ENCODE measurements at regions not wholly inside any gene's neighbourhood (a gene's known extent, or its start where the extent isn't known, plus 50 kb on each side); places are given as distances from the start of the nearest gene placed in this dataset.

- no peak for DNase-seq (ENCODE audit: low spot score)
Observed at GRCh38 chrX:13266641-13267345, 53.1 kb downstream of the ATXN3L start.

GRCh38 chrX:13265549-13266132 is 54.2 kb downstream of the ATXN3L start:
- no peak for DNase-seq (ENCODE audit: low spot score)

GRCh38 chrX:13265111-13265510 is 54.7 kb downstream of the ATXN3L start:
- no peak for DNase-seq (ENCODE audit: low spot score)

GRCh38 chrX:13263560-13264251 is 56.1 kb downstream of the ATXN3L start:
- DNase-seq (ENCODE audit: low spot score): no peak

DNA sequence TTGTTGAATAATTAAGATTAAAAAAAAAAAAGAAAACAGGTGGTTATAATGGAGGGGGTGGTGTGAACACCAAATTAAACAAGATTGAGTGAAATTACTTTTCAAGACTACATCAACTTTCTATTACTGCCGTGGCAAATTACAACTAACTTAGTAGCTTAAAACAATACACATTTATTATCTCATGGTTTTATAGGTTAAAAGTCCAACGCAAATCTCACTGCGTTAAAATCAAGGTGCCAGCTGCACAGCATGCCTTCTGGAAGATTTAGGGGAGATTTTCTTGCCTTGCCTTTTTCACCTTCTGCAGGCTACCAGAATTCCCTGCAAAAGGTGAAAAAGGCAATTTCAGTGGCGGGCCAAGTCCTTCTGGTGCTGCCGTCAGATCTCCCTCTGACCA is 58.5 kb downstream of the ATXN3L start:
- no peak for DNase-seq (ENCODE audit: low spot score)

DNA sequence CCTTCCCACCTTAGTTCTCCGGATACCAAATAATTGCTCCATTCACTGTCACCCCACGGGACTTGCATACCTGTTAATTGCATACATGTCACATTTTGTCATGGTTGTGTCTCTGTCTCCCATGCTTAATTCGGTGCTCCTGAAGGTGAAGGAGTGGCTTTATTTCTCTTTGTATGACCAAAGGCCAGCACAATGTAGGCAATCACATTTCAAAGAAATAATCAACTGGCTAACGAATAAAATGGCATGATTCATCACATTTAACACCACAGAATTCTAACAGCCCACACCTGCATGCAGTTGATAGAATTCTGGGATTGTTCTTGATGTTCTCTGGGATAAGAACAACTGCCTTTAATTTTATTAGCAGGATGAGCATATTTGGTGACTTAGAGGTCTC is 59.3 kb downstream of the ATXN3L start:
- DNase-seq (ENCODE audit: low spot score): no peak

- no peak for DNase-seq (ENCODE audit: low spot score)
Observed at GRCh38 chrX:13258725-13259124, 61.1 kb downstream of the ATXN3L start.

DNA sequence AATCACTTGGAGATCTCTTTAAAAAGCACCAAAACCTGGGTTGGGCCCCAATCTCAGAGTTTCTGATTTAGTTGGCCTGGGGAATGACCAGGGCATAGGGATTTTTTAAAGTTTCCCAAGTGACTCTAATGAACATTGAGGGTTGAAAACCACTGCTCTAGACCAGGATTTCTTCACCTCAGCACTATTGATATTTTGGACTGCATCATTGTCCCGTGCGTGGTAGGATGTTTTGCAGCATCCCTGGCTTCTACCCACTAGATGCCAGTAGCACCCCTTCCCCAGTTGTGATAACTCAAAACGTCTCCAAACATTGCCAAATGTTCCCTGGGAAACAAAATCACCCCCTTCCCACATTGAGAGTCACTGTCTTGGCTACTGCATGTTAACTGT is 61.8 kb downstream of the ATXN3L start:
- no peak for DNase-seq (ENCODE audit: low spot score)

GRCh38 chrX:13257223-13258051 is 62.4 kb downstream of the ATXN3L start:
- peak; percentile 21 for DNase-seq (ENCODE audit: low spot score)

- DNase-seq (ENCODE audit: low spot score): peak; percentile 22
Observed at GRCh38 chrX:13256603-13257002, 63.2 kb downstream of the ATXN3L start.

DNA sequence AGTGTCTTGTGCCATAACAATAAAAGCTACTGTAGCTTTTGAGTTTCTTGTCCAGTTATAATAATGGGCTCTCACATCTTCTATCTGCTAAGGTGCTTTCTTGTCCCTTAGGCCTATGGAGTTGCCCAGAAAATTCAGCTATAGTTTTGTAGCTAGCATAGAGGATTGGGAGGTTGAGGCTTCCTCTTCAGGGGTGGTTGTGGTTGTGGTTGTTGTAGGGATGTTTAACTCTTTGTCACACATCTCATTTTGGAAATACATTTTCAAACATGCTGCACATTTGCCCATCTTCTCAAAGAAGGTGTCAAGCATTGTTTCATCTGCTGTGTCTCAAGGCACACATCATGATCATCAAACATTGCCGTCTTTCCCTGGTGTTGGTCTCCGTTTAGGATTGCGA is 65.0 kb downstream of the ATXN3L start:
- no peak for DNase-seq (ENCODE audit: low spot score)

GRCh38 chrX:13254076-13254785 is 65.6 kb downstream of the ATXN3L start:
- DNase-seq (ENCODE audit: low spot score): peak; percentile 29

DNA sequence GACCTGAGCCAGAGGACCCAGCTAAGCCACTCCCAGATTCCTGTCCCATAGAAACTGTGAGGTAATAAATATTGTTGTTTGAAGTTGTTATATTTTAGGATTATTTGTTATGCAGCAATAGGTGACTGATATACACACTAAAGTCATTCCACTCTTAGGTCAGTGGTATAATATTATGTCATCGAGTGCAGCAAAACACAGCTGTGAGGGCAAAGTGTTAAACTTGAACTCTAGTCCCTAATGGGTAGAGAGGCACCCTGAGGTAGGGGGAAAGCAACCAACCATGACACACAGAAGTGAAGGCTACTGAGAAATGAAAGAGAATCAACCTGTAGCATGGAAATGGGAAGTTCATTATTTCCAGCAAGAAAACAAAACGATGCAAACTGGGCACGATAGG is 66.6 kb downstream of the ATXN3L start:
- no peak for DNase-seq (ENCODE audit: low spot score)

- DNase-seq (ENCODE audit: low spot score): no peak
Observed at GRCh38 chrX:13252726-13253125, 67.1 kb downstream of the ATXN3L start.

- no peak for DNase-seq (ENCODE audit: low spot score)
Observed at GRCh38 chrX:13250826-13251580, 68.8 kb downstream of the ATXN3L start.

GRCh38 chrX:13248867-13249486 is 70.9 kb downstream of the ATXN3L start:
- no peak for DNase-seq (ENCODE audit: low spot score)

- DNase-seq (ENCODE audit: low spot score): no peak
Observed at GRCh38 chrX:13239272-13239671, 80.6 kb downstream of the ATXN3L start.

DNA sequence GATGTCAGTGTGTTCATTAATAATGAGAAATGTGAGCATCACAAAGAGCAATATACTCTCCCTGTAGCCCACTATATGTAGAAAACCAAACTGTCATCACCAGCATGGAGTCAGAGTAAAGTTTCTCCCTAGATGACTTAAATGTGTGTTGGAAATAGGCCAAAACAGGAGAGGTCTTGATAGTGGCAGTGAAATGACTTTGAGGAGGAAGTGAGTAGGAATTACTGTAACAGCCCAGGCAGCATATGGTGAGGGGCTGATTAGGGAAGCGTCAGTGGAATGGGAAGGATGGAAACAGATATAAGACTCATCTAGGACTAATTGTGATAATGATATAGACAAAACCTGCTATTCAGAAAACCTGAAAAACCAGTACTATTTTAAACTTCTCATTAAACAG is 83.9 kb downstream of the ATXN3L start:
- DNase-seq (ENCODE audit: low spot score): no peak

DNA sequence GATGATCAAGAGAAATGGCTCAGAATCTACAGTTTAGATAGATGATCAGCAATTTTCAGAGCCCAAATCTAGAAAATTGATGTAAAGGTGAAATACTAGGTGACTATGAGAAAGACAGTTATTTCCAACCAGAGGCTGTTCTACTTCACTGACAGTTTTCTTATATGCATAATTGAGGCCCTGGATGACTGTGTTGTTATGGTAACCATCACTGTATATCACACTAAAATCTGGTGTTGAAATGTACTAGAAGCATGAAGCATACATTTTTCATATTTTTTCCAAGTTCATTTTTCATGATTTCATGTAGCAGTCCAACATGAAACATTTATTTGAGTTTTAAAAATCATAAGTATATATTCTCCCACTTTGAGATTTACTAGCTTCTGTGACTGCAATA is 87.4 kb downstream of the ATXN3L start:
- DNase-seq (ENCODE audit: low spot score): no peak

GRCh38 chrX:13226214-13226613 is 93.6 kb downstream of the ATXN3L start:
- DNase-seq (ENCODE audit: low spot score): no peak
